GM12892 (cell line): ENCODE measurements at regions not wholly inside any gene's neighbourhood (a gene's known extent, or its start where the extent isn't known, plus 50 kb on each side); places are given as distances from the start of the nearest gene placed in this dataset.

Experiments used
- POLR2A ChIP-seq: IDR thresholded peaks from 2 replicates; pipeline ENCODE4 v1.6.1; 2011; ENCODE audit warnings: low read depth, low read length, control low read depth
- POLR2AphosphoS5 ChIP-seq: IDR thresholded peaks from 2 replicates; pipeline ENCODE4 v1.6.1; 2011; ENCODE audit warnings: low read depth, low read length, control low read depth

DNA sequence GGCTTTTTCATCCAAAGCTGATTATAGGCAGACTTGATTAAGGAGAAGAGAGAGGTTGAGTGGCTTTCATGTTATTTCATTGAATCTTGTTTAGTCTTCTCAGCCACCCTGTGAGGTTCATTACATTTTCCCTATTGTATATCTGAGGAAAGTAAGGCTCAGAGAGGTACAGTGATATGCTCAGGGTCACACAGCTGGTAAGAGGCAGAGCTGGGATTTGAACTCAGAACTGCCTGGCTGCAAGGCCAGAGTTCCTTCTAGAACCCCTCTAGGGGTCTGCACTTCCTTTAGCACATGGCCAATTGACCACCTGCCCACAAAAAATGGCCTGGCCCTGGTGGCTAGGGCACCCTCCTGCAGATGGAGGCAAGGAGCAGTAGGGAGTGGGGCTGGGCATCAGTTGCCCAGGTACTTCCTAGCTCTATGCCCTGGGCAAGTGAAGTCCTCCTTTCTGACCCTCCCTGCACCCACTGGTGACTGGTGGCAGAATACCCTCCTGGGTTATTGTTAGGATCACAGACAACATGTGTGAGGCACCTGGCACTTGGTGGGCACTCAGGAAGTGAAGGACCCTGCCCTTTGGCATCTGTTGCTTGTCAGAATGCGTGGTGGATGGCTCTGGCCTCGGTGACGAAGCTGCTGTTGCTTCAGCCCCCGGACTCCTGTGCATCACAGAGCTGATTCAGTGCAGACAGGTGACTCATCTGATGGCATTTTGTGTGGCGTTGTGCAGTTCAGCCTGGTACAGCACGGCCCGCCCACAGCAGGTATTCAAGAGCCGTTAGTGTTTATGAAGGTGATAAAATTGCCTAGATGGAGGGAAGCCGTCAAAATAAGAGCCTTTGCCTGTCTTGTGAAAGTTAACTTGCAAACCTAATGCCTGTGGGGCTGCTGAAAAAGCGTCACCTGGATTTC lies 115.8 kb downstream of the SLC25A47 start:
- TF ChIP-seq POLR2AphosphoS5 (no peak), POLR2A (no peak)
